ENCODE measurements at regions not wholly inside any gene's neighbourhood (a gene's known extent, or its start where the extent isn't known, plus 50 kb on each side); places are given as distances from the start of the nearest gene placed in this dataset.

- DNase-seq (ENCODE audit: low spot score in 2 of 2): no peak
- no peak overlapping the region for H3K4me3 ChIP-seq (ENCODE audit: low read depth, poor library complexity, severe bottlenecking)
- intact Hi-C loops (cut with DNase I; ENCODE audit: low total_unique reads): no loop called here
- WGBS, 2 donors: 46 to 56% methylated on average over 2 of the region's 2 CpGs
- TF ChIP-seq POLR2A (IDR thresholded peaks at IDR 0.05): no peak
- TF ChIP-seq CTCF (IDR thresholded peaks at IDR 0.05): no peak
Measured at GRCh38 chr15:97678656-97679055, 281.8 kb upstream of the ARRDC4 start.

- DNase-seq (ENCODE audit: low spot score in 2 of 2): no peak
- no peak overlapping the region for H3K4me3 ChIP-seq (ENCODE audit: low read depth, poor library complexity, severe bottlenecking)
- intact Hi-C loops (cut with DNase I; ENCODE audit: low total_unique reads): no loop called here
- 60 to 69% methylated on average over 6 of the region's 6 CpGs for WGBS, 2 donors
- TF ChIP-seq POLR2A (IDR thresholded peaks at IDR 0.05) (no peak), CTCF (IDR thresholded peaks at IDR 0.05) (no peak)
Measured at GRCh38 chr15:97679106-97679688, 281.3 kb upstream of the ARRDC4 start.

GRCh38 chr15:97680606-97681220 is 279.8 kb upstream of the ARRDC4 start:
- intact Hi-C loops (cut with DNase I; ENCODE audit: low total_unique reads): no loop called here
- no peak for TF ChIP-seq CTCF (IDR thresholded peaks at IDR 0.05)
- no peak for TF ChIP-seq POLR2A (IDR thresholded peaks at IDR 0.05)
- 60 to 71% methylated on average over 5 of the region's 5 CpGs for WGBS, 2 donors
- DNase-seq (ENCODE audit: low spot score in 2 of 2): no peak
- H3K4me3 ChIP-seq (ENCODE audit: low read depth, poor library complexity, severe bottlenecking): no peak overlapping the region

GRCh38 chr15:97683831-97684230 is 276.7 kb upstream of the ARRDC4 start:
- intact Hi-C loops (cut with DNase I; ENCODE audit: low total_unique reads): no loop called here
- TF ChIP-seq CTCF (IDR thresholded peaks at IDR 0.05) (no peak), POLR2A (IDR thresholded peaks at IDR 0.05) (no peak)
- no peak overlapping the region for H3K4me3 ChIP-seq (ENCODE audit: low read depth, poor library complexity, severe bottlenecking)
- DNase-seq (ENCODE audit: low spot score in 2 of 2): no peak
- 63 to 71% methylated on average over 3 of the region's 3 CpGs for WGBS, 2 donors

GRCh38 chr15:97684249-97684648 is 276.3 kb upstream of the ARRDC4 start:
- intact Hi-C loops (cut with DNase I; ENCODE audit: low total_unique reads): no loop called here
- 33 to 46% methylated on average over 6 of the region's 6 CpGs for WGBS, 2 donors
- no peak for TF ChIP-seq CTCF (IDR thresholded peaks at IDR 0.05)
- no peak for TF ChIP-seq POLR2A (IDR thresholded peaks at IDR 0.05)

GRCh38 chr15:97686324-97686723 is 274.2 kb upstream of the ARRDC4 start:
- WGBS, 2 donors: 78 to 80% methylated on average over 2 of the region's 2 CpGs
- intact Hi-C loops (cut with DNase I; ENCODE audit: low total_unique reads): no loop called here
- H3K4me3 ChIP-seq (ENCODE audit: low read depth, poor library complexity, severe bottlenecking): no peak overlapping the region
- no peak for TF ChIP-seq CTCF (IDR thresholded peaks at IDR 0.05)
- TF ChIP-seq POLR2A (IDR thresholded peaks at IDR 0.05): no peak
- no peak for DNase-seq (ENCODE audit: low spot score in 2 of 2)

More at GRCh38 chr15:97684249-97684648, 276.3 kb upstream of the ARRDC4 start:
- no peak for DNase-seq (ENCODE audit: low spot score in 2 of 2)
- no peak overlapping the region for H3K4me3 ChIP-seq (ENCODE audit: low read depth, poor library complexity, severe bottlenecking)
